SH-SY5Y (cell line): ENCODE measurements at regions not wholly inside any gene's neighbourhood (a gene's known extent, or its start where the extent isn't known, plus 50 kb on each side); places are given as distances from the start of the nearest gene placed in this dataset.

Experiments
- GATA2 ChIP-seq: IDR thresholded peaks from 2 replicates; pipeline ENCODE4 v1.6.1; 2011; ENCODE audit warnings: mild to moderate bottlenecking, low read depth, low read length
- GATA3 ChIP-seq: IDR thresholded peaks from 2 replicates; pipeline ENCODE4 v1.6.1; 2011; ENCODE audit warnings: low read depth, mild to moderate bottlenecking, low read length, moderate library complexity

- no peak for TF ChIP-seq GATA2
- no peak for TF ChIP-seq GATA3
Observed at GRCh38 chr15:35686347-35686746, 140.4 kb upstream of the DPH6 start.
